HCT116 (cell line): ENCODE measurements at regions not wholly inside any gene's neighbourhood (a gene's known extent, or its start where the extent isn't known, plus 50 kb on each side); places are given as distances from the start of the nearest gene placed in this dataset.

Experiments
- ATAC-seq: fragments of 200-7000 bp; cut with Tn5 transposase; 2 replicates; pipeline ENCODE4 v1.9.1; 2020; ENCODE audit warnings: mild to moderate bottlenecking, moderate library complexity
- BruUV-seq: library from RNA; stranded (reverse); fragments of 400-500 nt; replicated peaks from 2 replicates; lab custom pipeline; 2021; lab: Mats Ljungman, UMichigan
- CTCF ChIA-PET: fragments of 300-600 bp; sonication (Branson Sonifier 250); formaldehyde crosslinking; loops from one replicate; lab custom pipeline; 2021; ENCODE audit warnings: antibody characterized with exemption; lab: Charles Lee
- POLR2A ChIA-PET: fragments of 300-600, 350-600 bp; sonication (Branson Sonifier 250); formaldehyde crosslinking; loops from one replicate; lab custom pipeline; 2021; ENCODE audit warnings: antibody characterized with exemption; lab: Charles Lee
- RAD21 ChIA-PET, 2 experiments: fragments of 300-600 bp; sonication (Branson Sonifier 250); formaldehyde crosslinking; loops; one replicate each; lab custom pipeline; 2023; ENCODE audit warnings: low total read pairs in 2 of 2; ENCODE audit not compliant: uncharacterized antibody in 2 of 2, unreplicated experiment in 2 of 2, low non-redundant PET in 1 of 2; lab: Charles Lee
- DNase-seq: peaks from one replicate; pipeline ENCODE4 v3.0.0-alpha.2; 2010; ENCODE audit warnings: low read depth, low spot score
- H2AFZ ChIP-seq: fragments of 200-600 bp; shearing (Covaris generic), sonication (generic); 2 replicates; pipeline ENCODE4 v1.6.1; 2017; ENCODE audit warnings: low read depth, mixed run types, mixed read lengths, antibody characterized with exemption, low read length; ENCODE audit not compliant: poor library complexity, severe bottlenecking
- H3K27ac ChIP-seq: 2 replicates; pipeline ENCODE4 v1.5.1; 2012; ENCODE audit warnings: low read depth, low read length
- H3K27me3 ChIP-seq: fragments of 200-600 bp; sonication (generic); 2 replicates; pipeline ENCODE4 v1.6.1; 2016; ENCODE audit warnings: mixed run types, low read length, mixed read lengths; ENCODE audit not compliant: insufficient read depth
- H3K36me3 ChIP-seq, 2 experiments: fragments of 200-500 bp in 1 of 2; fragments of 200-600 bp in 1 of 2; sonication (Bioruptor generic) in 1 of 2; sonication (generic) in 1 of 2; 2 replicates each; pipeline versions ENCODE4 v1.5.1 to v1.6.1; 2014 to 2016; ENCODE audit warnings: low read length in 2 of 2, inconsistent platforms in 1 of 2, mixed read lengths in 1 of 2, mixed run types in 1 of 2; ENCODE audit not compliant: insufficient read depth in 2 of 2, control insufficient read depth in 1 of 2
- H3K4me1 ChIP-seq, 2 experiments: fragments of 200-600 bp in 1 of 2; sonication (generic) in 1 of 2; 2 replicates each; pipeline versions ENCODE4 v1.5.1 to v1.6.1; 2012 to 2017; ENCODE audit warnings: low read length in 2 of 2, inconsistent platforms in 1 of 2, mild to moderate bottlenecking in 1 of 2, mixed read lengths in 1 of 2, mixed run types in 1 of 2, moderate library complexity in 1 of 2; ENCODE audit not compliant: insufficient read depth in 2 of 2, control insufficient read depth in 1 of 2
- H3K4me2 ChIP-seq: fragments of 200-600 bp; sonication (generic); 2 replicates; pipeline ENCODE4 v1.6.1; 2017; ENCODE audit warnings: mixed run types, low read length, mixed read lengths
- H3K4me3 ChIP-seq, 2 experiments: fragments of 200-600 bp in 1 of 2; sonication (generic) in 1 of 2; replicated peaks in 1 of 2; 2 replicates each; pipeline ENCODE4 v1.5.1; 2011 to 2016; ENCODE audit warnings: low read length in 2 of 2, control low read depth in 1 of 2, low read depth in 1 of 2, mild to moderate bottlenecking in 1 of 2, mixed read lengths in 1 of 2, mixed run types in 1 of 2
- H3K79me2 ChIP-seq: fragments of 200-600 bp; sonication (generic); 2 replicates; pipeline ENCODE4 v1.6.1; 2017; ENCODE audit warnings: mild to moderate bottlenecking, mixed run types, low read length, moderate library complexity, mixed read lengths; ENCODE audit not compliant: insufficient read depth
- H3K9ac ChIP-seq: fragments of 200-600 bp; sonication (generic); 2 replicates; pipeline ENCODE4 v1.6.1; 2016; ENCODE audit warnings: low read length, mixed read lengths
- H3K9me2 ChIP-seq: fragments of 200-600 bp; sonication (generic), shearing (Covaris generic); 2 replicates; pipeline ENCODE4 v1.6.1; 2017; ENCODE audit warnings: mixed run types, mild to moderate bottlenecking, moderate library complexity; ENCODE audit not compliant: insufficient read depth
- H3K9me3 ChIP-seq, 2 experiments: fragments of 200-500 bp in 1 of 2; fragments of 200-600 bp in 1 of 2; sonication (Bioruptor generic) in 1 of 2; sonication (generic) in 1 of 2; 2 replicates each; pipeline ENCODE4 v1.6.1; 2014 to 2017; ENCODE audit warnings: low read length in 2 of 2, mixed read lengths in 2 of 2, inconsistent platforms in 1 of 2, low read depth in 1 of 2, mild to moderate bottlenecking in 1 of 2, mixed run types in 1 of 2, moderate library complexity in 1 of 2; ENCODE audit not compliant: control insufficient read depth in 1 of 2, insufficient read depth in 1 of 2
- H4K20me1 ChIP-seq: fragments of 200-600 bp; sonication (generic), shearing (Covaris generic); 2 replicates; pipeline ENCODE4 v1.6.1; 2017; ENCODE audit warnings: mixed run types, mild to moderate bottlenecking, moderate library complexity; ENCODE audit not compliant: insufficient read depth
- CEBPB ChIP-seq: IDR thresholded peaks from 2 replicates; pipeline ENCODE4 v1.6.1; 2012; ENCODE audit warnings: low read depth
- EGR1 ChIP-seq: IDR thresholded peaks from 2 replicates; pipeline ENCODE4 v1.6.1; 2012; ENCODE audit warnings: low read depth
- ELF1 ChIP-seq: IDR thresholded peaks from 2 replicates; pipeline ENCODE4 v1.6.1; 2012; ENCODE audit warnings: low read depth, borderline replicate concordance
- EZH2phosphoT487 ChIP-seq: fragments of 200-600 bp; IDR thresholded peaks from 2 replicates; pipeline ENCODE4 v1.6.1; 2018; ENCODE audit warnings: antibody characterized with exemption, borderline replicate concordance
- FOSL1 ChIP-seq: IDR thresholded peaks from 2 replicates; pipeline ENCODE4 v1.6.1; 2012; ENCODE audit warnings: low read depth
- POLR2A ChIP-seq: IDR thresholded peaks from 2 replicates; pipeline ENCODE4 v1.7.0; 2011; ENCODE audit warnings: borderline replicate concordance; ENCODE audit not compliant: insufficient read depth, insufficient read length; ENCODE audit errors: extremely low read depth
- RAD21 ChIP-seq: IDR thresholded peaks from 2 replicates; pipeline ENCODE4 v1.6.1; 2012; ENCODE audit warnings: low read depth, mild to moderate bottlenecking
- REST ChIP-seq: IDR thresholded peaks from 2 replicates; pipeline ENCODE4 v1.6.1; 2012; ENCODE audit warnings: low read depth
- YY1 ChIP-seq: IDR thresholded peaks from 2 replicates; pipeline ENCODE4 v1.6.1; 2011; ENCODE audit warnings: low read length, low read depth, moderate library complexity, mild to moderate bottlenecking; ENCODE audit not compliant: insufficient replicate concordance; ENCODE audit errors: extremely low read depth
- ZNF274 ChIP-seq: fragments of 200-500 bp; sonication (Bioruptor generic); IDR thresholded peaks from 2 replicates; pipeline ENCODE4 v1.6.1; 2014; ENCODE audit warnings: mild to moderate bottlenecking, low read depth, low read length, inconsistent platforms
- intact Hi-C: fragments of 100-400 bp; cut with micrococcal nuclease; formaldehyde crosslinking; loops from 2 replicates; pipeline ENCODE4 v1.10.0; 2022
- TF ChIP-seq, protein P1 (sequence below): IDR thresholded peaks from 2 replicates; pipeline ENCODE4 v1.6.1; 2012
- TF ChIP-seq, protein P2 (sequence below), 3 experiments: fragments of 200-600 bp in 1 of 3; sonication (generic) in 1 of 3; IDR thresholded peaks in 2 of 3; conservative IDR thresholded peaks in 1 of 3; 2 replicates each; pipeline ENCODE4 v1.5.1; 2012 to 2017; ENCODE audit warnings: low read depth in 2 of 3, low read length in 2 of 3, antibody characterized with exemption in 1 of 3, borderline replicate concordance in 1 of 3, control low read depth in 1 of 3, mild to moderate bottlenecking in 1 of 3, mixed read lengths in 1 of 3, mixed run types in 1 of 3, moderate library complexity in 1 of 3; ENCODE audit not compliant: insufficient read depth in 1 of 3

GRCh38 chr1:72648465-72648864, 366.1 kb upstream of the NEGR1 start:
- intact Hi-C loops, result no loop called here
- DNase-seq, result no peak
- H3K4me2 ChIP-seq, result no peak overlapping the region

GRCh38 chr1:72643142-72643541, 360.8 kb upstream of the NEGR1 start:
- no peak overlapping the region for H3K4me2 ChIP-seq
- intact Hi-C loops, result no loop called here
- RAD21 ChIA-PET, result no interaction called here
- TF ChIP-seq RAD21, result no peak
- no peak for TF ChIP-seq ELF1
- TF ChIP-seq FOSL1, result no peak
- TF ChIP-seq, protein P1, sequence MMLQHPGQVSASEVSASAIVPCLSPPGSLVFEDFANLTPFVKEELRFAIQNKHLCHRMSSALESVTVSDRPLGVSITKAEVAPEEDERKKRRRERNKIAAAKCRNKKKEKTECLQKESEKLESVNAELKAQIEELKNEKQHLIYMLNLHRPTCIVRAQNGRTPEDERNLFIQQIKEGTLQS, result no peak
- no peak for TF ChIP-seq YY1
- TF ChIP-seq, protein P2, sequence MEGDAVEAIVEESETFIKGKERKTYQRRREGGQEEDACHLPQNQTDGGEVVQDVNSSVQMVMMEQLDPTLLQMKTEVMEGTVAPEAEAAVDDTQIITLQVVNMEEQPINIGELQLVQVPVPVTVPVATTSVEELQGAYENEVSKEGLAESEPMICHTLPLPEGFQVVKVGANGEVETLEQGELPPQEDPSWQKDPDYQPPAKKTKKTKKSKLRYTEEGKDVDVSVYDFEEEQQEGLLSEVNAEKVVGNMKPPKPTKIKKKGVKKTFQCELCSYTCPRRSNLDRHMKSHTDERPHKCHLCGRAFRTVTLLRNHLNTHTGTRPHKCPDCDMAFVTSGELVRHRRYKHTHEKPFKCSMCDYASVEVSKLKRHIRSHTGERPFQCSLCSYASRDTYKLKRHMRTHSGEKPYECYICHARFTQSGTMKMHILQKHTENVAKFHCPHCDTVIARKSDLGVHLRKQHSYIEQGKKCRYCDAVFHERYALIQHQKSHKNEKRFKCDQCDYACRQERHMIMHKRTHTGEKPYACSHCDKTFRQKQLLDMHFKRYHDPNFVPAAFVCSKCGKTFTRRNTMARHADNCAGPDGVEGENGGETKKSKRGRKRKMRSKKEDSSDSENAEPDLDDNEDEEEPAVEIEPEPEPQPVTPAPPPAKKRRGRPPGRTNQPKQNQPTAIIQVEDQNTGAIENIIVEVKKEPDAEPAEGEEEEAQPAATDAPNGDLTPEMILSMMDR (IDR thresholded peaks at IDR 0.05 in 2 of 3, conservative IDR thresholded peaks at IDR 0.05 in 1 of 3; ENCODE audit: borderline replicate concordance in 1 of 3, insufficient read depth in 1 of 3, low read depth in 2 of 3, low read length in 2 of 3), result no peak
- no peak for TF ChIP-seq POLR2A
- TF ChIP-seq ZNF274, result no peak
- no peak for TF ChIP-seq EGR1
- TF ChIP-seq EZH2phosphoT487, result no peak
- no peak for TF ChIP-seq REST
- no peak for TF ChIP-seq CEBPB

More at GRCh38 chr1:72648465-72648864, 366.1 kb upstream of the NEGR1 start:
- CTCF ChIA-PET, result no interaction called here
- Histone ChIP-seq H3K4me3 (no peak overlapping the region), H3K27me3 (no peaks in the 10 kb centered on the region), H3K4me1 (no peaks in the 10 kb centered on the region), H3K9ac (no peak overlapping the region), H3K27ac (no peak overlapping the region), H2AFZ (no peak overlapping the region), H4K20me1 (no peaks in the 10 kb centered on the region), H3K79me2 (no peaks in the 10 kb centered on the region), H3K36me3 (no peaks in the 10 kb centered on the region), H3K9me2 (no peaks in the 10 kb centered on the region), H3K9me3 (peaks cover 6 to 8% of the 10 kb centered on the region in 2 experiments; a peak in 2 of 4 replicates)
- no peak for TF ChIP-seq ZNF274
- RAD21 ChIA-PET, result no interaction called here
- ATAC-seq, result no peak
- POLR2A ChIA-PET, result no interaction called here
- no TSS peak for BruUV-seq

More at GRCh38 chr1:72643142-72643541, 360.8 kb upstream of the NEGR1 start:
- no peaks in the 10 kb centered on the region for H3K79me2 ChIP-seq
- DNase-seq (no peak), ATAC-seq (no peak)
- H3K9ac ChIP-seq, result no peak overlapping the region
- ChIA-PET CTCF (no interaction called here), POLR2A (no interaction called here)
- no peaks in the 10 kb centered on the region for H3K9me2 ChIP-seq
- no peak overlapping the region for H2AFZ ChIP-seq
- H3K36me3 ChIP-seq, result no peaks in the 10 kb centered on the region
- peaks cover 8 to 13% of the 10 kb centered on the region in 2 experiments; a peak in 1 of 4 replicates for H3K9me3 ChIP-seq
- no peaks in the 10 kb centered on the region for H3K4me1 ChIP-seq
- no peaks in the 10 kb centered on the region for H4K20me1 ChIP-seq
- H3K27ac ChIP-seq, result no peak overlapping the region
- no peaks in the 10 kb centered on the region for H3K27me3 ChIP-seq
- no peak overlapping the region for H3K4me3 ChIP-seq
- BruUV-seq, result no TSS peak
